ENCODE measurements at regions not wholly inside any gene's neighbourhood (a gene's known extent, or its start where the extent isn't known, plus 50 kb on each side); places are given as distances from the start of the nearest gene placed in this dataset.

GRCh38 chr19:27681972-27682371 is 1531.0 kb downstream of the UQCRFS1 start:
- Histone ChIP-seq H3K36me3 (ENCODE audit: control insufficient read depth in 2 of 2, extremely low read depth in 1 of 2, insufficient read depth in 1 of 2, low read length in 1 of 2) (no peaks in the 10 kb centered on the region), H3K27me3 (replicated peaks in 1 of 2; ENCODE audit: control insufficient read depth in 2 of 2, extremely low read depth in 1 of 2, insufficient read depth in 2 of 2, low read length in 1 of 2) (no peaks in the 10 kb centered on the region), H3K4me1 (ENCODE audit: control insufficient read depth in 1 of 2, extremely low read depth in 1 of 2, insufficient read depth in 2 of 2, low read length in 2 of 2) (no peaks in the 10 kb centered on the region), H3K9me3 (no peaks in the 10 kb centered on the region), H3K4me3 (ENCODE audit: control insufficient read depth in 1 of 2, extremely low read depth in 1 of 2, low read length in 1 of 2) (no peak overlapping the region), H3K27ac (ENCODE audit: low read length) (no peak overlapping the region)
- WGBS (ENCODE audit: insufficient coverage), result no CpG with 5 or more reads among the region's 3 CpGs
- no peaks in the 10 kb centered on the region for H3K4me1 Mint-ChIP-seq
- H3K36me3 Mint-ChIP-seq, result no peaks in the 10 kb centered on the region
- DNase-seq, result no peak
- H3K9me3 Mint-ChIP-seq, result peaks cover 9 to 31% (median 17%) of the 10 kb centered on the region in 3 donors
- CTCF ChIA-PET, result no interaction called here
- no peak overlapping the region for H3K27ac Mint-ChIP-seq
- H3K27me3 Mint-ChIP-seq, result no peaks in the 10 kb centered on the region
- no peak overlapping the region for H3K4me3 Mint-ChIP-seq
- POLR2A ChIA-PET, result no interaction called here
- no peak for ATAC-seq (replicated peaks in 1 of 4)

GRCh38 chr19:27679905-27680304 is 1533.0 kb downstream of the UQCRFS1 start:
- Mint-ChIP-seq H3K27ac (no peak overlapping the region), H3K4me3 (no peak overlapping the region), H3K4me1 (no peaks in the 10 kb centered on the region), H3K36me3 (no peaks in the 10 kb centered on the region), H3K9me3 (peaks cover 9 to 41% (median 35%) of the 10 kb centered on the region in 3 donors), H3K27me3 (no peaks in the 10 kb centered on the region)
- H3K9me3 ChIP-seq, result no peaks in the 10 kb centered on the region
- H3K27me3 ChIP-seq (replicated peaks in 1 of 2; ENCODE audit: control insufficient read depth in 2 of 2, extremely low read depth in 1 of 2, insufficient read depth in 2 of 2, low read length in 1 of 2), result no peaks in the 10 kb centered on the region
- CTCF ChIA-PET, result no interaction called here
- WGBS (ENCODE audit: insufficient coverage), result 76% methylated on average over 6 of the region's 7 CpGs
- no peak for DNase-seq
- H3K27ac ChIP-seq (ENCODE audit: low read length), result no peak overlapping the region
- POLR2A ChIA-PET, result no interaction called here
- no peak for ATAC-seq (replicated peaks in 1 of 4)
- no peaks in the 10 kb centered on the region for H3K4me1 ChIP-seq (ENCODE audit: control insufficient read depth in 1 of 2, extremely low read depth in 1 of 2, insufficient read depth in 2 of 2, low read length in 2 of 2)
- H3K36me3 ChIP-seq (ENCODE audit: control insufficient read depth in 2 of 2, extremely low read depth in 1 of 2, insufficient read depth in 1 of 2, low read length in 1 of 2), result no peaks in the 10 kb centered on the region
- no peak overlapping the region for H3K4me3 ChIP-seq (ENCODE audit: control insufficient read depth in 1 of 2, extremely low read depth in 1 of 2, low read length in 1 of 2)

GRCh38 chr19:27679399-27679798 is 1533.6 kb downstream of the UQCRFS1 start:
- Histone ChIP-seq H3K36me3 (ENCODE audit: control insufficient read depth in 2 of 2, extremely low read depth in 1 of 2, insufficient read depth in 1 of 2, low read length in 1 of 2) (no peaks in the 10 kb centered on the region), H3K4me1 (ENCODE audit: control insufficient read depth in 1 of 2, extremely low read depth in 1 of 2, insufficient read depth in 2 of 2, low read length in 2 of 2) (no peaks in the 10 kb centered on the region), H3K27ac (ENCODE audit: low read length) (no peak overlapping the region), H3K9me3 (no peaks in the 10 kb centered on the region), H3K27me3 (replicated peaks in 1 of 2; ENCODE audit: control insufficient read depth in 2 of 2, extremely low read depth in 1 of 2, insufficient read depth in 2 of 2, low read length in 1 of 2) (no peaks in the 10 kb centered on the region), H3K4me3 (ENCODE audit: control insufficient read depth in 1 of 2, extremely low read depth in 1 of 2, low read length in 1 of 2) (no peak overlapping the region)
- no peaks in the 10 kb centered on the region for H3K4me1 Mint-ChIP-seq
- ATAC-seq (replicated peaks in 1 of 4) (no peak), DNase-seq (no peak)
- no peaks in the 10 kb centered on the region for H3K27me3 Mint-ChIP-seq
- no peak overlapping the region for H3K4me3 Mint-ChIP-seq
- H3K9me3 Mint-ChIP-seq, result peaks cover 9 to 38% (median 35%) of the 10 kb centered on the region in 3 donors
- CTCF ChIA-PET, result no interaction called here
- H3K36me3 Mint-ChIP-seq, result no peaks in the 10 kb centered on the region
- POLR2A ChIA-PET, result no interaction called here
- H3K27ac Mint-ChIP-seq, result no peak overlapping the region
- 73% methylated on average over 5 of the region's 8 CpGs for WGBS (ENCODE audit: insufficient coverage)

- no peaks in the 10 kb centered on the region for H3K9me3 ChIP-seq
- no peak overlapping the region for H3K27ac ChIP-seq (ENCODE audit: low read length)
- no peaks in the 10 kb centered on the region for H3K27me3 ChIP-seq (replicated peaks in 1 of 2; ENCODE audit: control insufficient read depth in 2 of 2, extremely low read depth in 1 of 2, insufficient read depth in 2 of 2, low read length in 1 of 2)
- Mint-ChIP-seq H3K4me3 (no peak overlapping the region), H3K4me1 (no peaks in the 10 kb centered on the region), H3K9me3 (peaks cover 17 to 56% (median 52%) of the 10 kb centered on the region in 3 donors), H3K27ac (no peak overlapping the region), H3K27me3 (no peaks in the 10 kb centered on the region), H3K36me3 (no peaks in the 10 kb centered on the region)
- CTCF ChIA-PET, result no interaction called here
- no peaks in the 10 kb centered on the region for H3K4me1 ChIP-seq (ENCODE audit: control insufficient read depth in 1 of 2, extremely low read depth in 1 of 2, insufficient read depth in 2 of 2, low read length in 2 of 2)
- DNase-seq (no peak), ATAC-seq (replicated peaks in 1 of 4) (no peak)
- 67% methylated on average over 4 of the region's 6 CpGs for WGBS (ENCODE audit: insufficient coverage)
- H3K4me3 ChIP-seq (ENCODE audit: control insufficient read depth in 1 of 2, extremely low read depth in 1 of 2, low read length in 1 of 2), result no peak overlapping the region
- H3K36me3 ChIP-seq (ENCODE audit: control insufficient read depth in 2 of 2, extremely low read depth in 1 of 2, insufficient read depth in 1 of 2, low read length in 1 of 2), result no peaks in the 10 kb centered on the region
- POLR2A ChIA-PET, result no interaction called here
Measured at GRCh38 chr19:27676877-27677276, 1536.1 kb downstream of the UQCRFS1 start.

GRCh38 chr19:27676334-27676733 is 1536.6 kb downstream of the UQCRFS1 start:
- Histone ChIP-seq H3K9me3 (no peaks in the 10 kb centered on the region), H3K4me3 (ENCODE audit: control insufficient read depth in 1 of 2, extremely low read depth in 1 of 2, low read length in 1 of 2) (no peak overlapping the region), H3K27ac (ENCODE audit: low read length) (no peak overlapping the region), H3K4me1 (ENCODE audit: control insufficient read depth in 1 of 2, extremely low read depth in 1 of 2, insufficient read depth in 2 of 2, low read length in 2 of 2) (no peaks in the 10 kb centered on the region), H3K36me3 (ENCODE audit: control insufficient read depth in 2 of 2, extremely low read depth in 1 of 2, insufficient read depth in 1 of 2, low read length in 1 of 2) (no peaks in the 10 kb centered on the region), H3K27me3 (replicated peaks in 1 of 2; ENCODE audit: control insufficient read depth in 2 of 2, extremely low read depth in 1 of 2, insufficient read depth in 2 of 2, low read length in 1 of 2) (no peaks in the 10 kb centered on the region)
- WGBS (ENCODE audit: insufficient coverage), result 85% methylated on average over 3 of the region's 3 CpGs
- Mint-ChIP-seq H3K27ac (no peak overlapping the region), H3K9me3 (peaks cover 18 to 57% (median 52%) of the 10 kb centered on the region in 3 donors), H3K4me1 (no peaks in the 10 kb centered on the region), H3K36me3 (no peaks in the 10 kb centered on the region), H3K4me3 (no peak overlapping the region), H3K27me3 (no peaks in the 10 kb centered on the region)
- no peak for DNase-seq
- ATAC-seq (replicated peaks in 1 of 4), result no peak
- ChIA-PET POLR2A (no interaction called here), CTCF (no interaction called here)

GRCh38 chr19:27675771-27676170 is 1537.2 kb downstream of the UQCRFS1 start:
- Histone ChIP-seq H3K9me3 (no peaks in the 10 kb centered on the region), H3K27ac (ENCODE audit: low read length) (no peak overlapping the region), H3K4me1 (ENCODE audit: control insufficient read depth in 1 of 2, extremely low read depth in 1 of 2, insufficient read depth in 2 of 2, low read length in 2 of 2) (no peaks in the 10 kb centered on the region), H3K36me3 (ENCODE audit: control insufficient read depth in 2 of 2, extremely low read depth in 1 of 2, insufficient read depth in 1 of 2, low read length in 1 of 2) (no peaks in the 10 kb centered on the region), H3K27me3 (replicated peaks in 1 of 2; ENCODE audit: control insufficient read depth in 2 of 2, extremely low read depth in 1 of 2, insufficient read depth in 2 of 2, low read length in 1 of 2) (no peaks in the 10 kb centered on the region), H3K4me3 (ENCODE audit: control insufficient read depth in 1 of 2, extremely low read depth in 1 of 2, low read length in 1 of 2) (no peak overlapping the region)
- no CpG with 5 or more reads among the region's 3 CpGs for WGBS (ENCODE audit: insufficient coverage)
- Mint-ChIP-seq H3K9me3 (peaks cover 18 to 57% (median 52%) of the 10 kb centered on the region in 3 donors), H3K4me1 (no peaks in the 10 kb centered on the region), H3K36me3 (no peaks in the 10 kb centered on the region), H3K27ac (no peak overlapping the region), H3K4me3 (no peak overlapping the region), H3K27me3 (no peaks in the 10 kb centered on the region)
- CTCF ChIA-PET, result no interaction called here
- DNase-seq, result no peak
- no peak for ATAC-seq (replicated peaks in 1 of 4)
- POLR2A ChIA-PET, result no interaction called here

GRCh38 chr19:27674701-27675100 is 1538.2 kb downstream of the UQCRFS1 start:
- no peak overlapping the region for H3K27ac Mint-ChIP-seq
- no peak overlapping the region for H3K4me3 ChIP-seq (ENCODE audit: control insufficient read depth in 1 of 2, extremely low read depth in 1 of 2, low read length in 1 of 2)

More at GRCh38 chr19:27674701-27675100, 1538.2 kb downstream of the UQCRFS1 start:
- H3K27me3 ChIP-seq (replicated peaks in 1 of 2; ENCODE audit: control insufficient read depth in 2 of 2, extremely low read depth in 1 of 2, insufficient read depth in 2 of 2, low read length in 1 of 2), result no peaks in the 10 kb centered on the region
- no peaks in the 10 kb centered on the region for H3K4me1 ChIP-seq (ENCODE audit: control insufficient read depth in 1 of 2, extremely low read depth in 1 of 2, insufficient read depth in 2 of 2, low read length in 2 of 2)
- Mint-ChIP-seq H3K36me3 (no peaks in the 10 kb centered on the region), H3K27me3 (no peaks in the 10 kb centered on the region), H3K9me3 (peaks cover 25 to 62% (median 55%) of the 10 kb centered on the region in 3 donors), H3K4me1 (no peaks in the 10 kb centered on the region), H3K4me3 (no peak overlapping the region)
- ChIA-PET CTCF (no interaction called here), POLR2A (no interaction called here)
- no peak for ATAC-seq (replicated peaks in 1 of 4)
- no peaks in the 10 kb centered on the region for H3K9me3 ChIP-seq
- WGBS (ENCODE audit: insufficient coverage), result 85% methylated on average over 9 of the region's 10 CpGs
- H3K27ac ChIP-seq (ENCODE audit: low read length), result no peak overlapping the region
- DNase-seq, result no peak
- no peaks in the 10 kb centered on the region for H3K36me3 ChIP-seq (ENCODE audit: control insufficient read depth in 2 of 2, extremely low read depth in 1 of 2, insufficient read depth in 1 of 2, low read length in 1 of 2)
